Thoracic aorta (tissue), 2 donors: ENCODE measurements at regions not wholly inside any gene's neighbourhood (a gene's known extent, or its start where the extent isn't known, plus 50 kb on each side); places are given as distances from the start of the nearest gene placed in this dataset.

ENCODE experiments used
- ATAC-seq: fragments of 150-250 bp; one replicate; pipeline ENCODE4 v1.8.0; 2017; ENCODE audit warnings: low read depth; ENCODE audit not compliant: insufficient number of reproducible peaks, low FRiP score
- DNase-seq: peaks from one replicate; pipeline ENCODE4 v3.0.0-alpha.2; 2020; ENCODE audit warnings: low spot score
- H3K27ac ChIP-seq, 2 donors: fragments of 200-600 bp; sonication (generic); 1 replicate in 1 of 2; 2 replicates in 1 of 2; pipeline ENCODE4 v1.5.1; 2016; ENCODE audit warnings: mild to moderate bottlenecking in 2 of 2, moderate library complexity in 2 of 2
- H3K27me3 ChIP-seq: fragments of 200-600 bp; sonication (generic); replicated peaks from 2 replicates; pipeline ENCODE4 v1.6.0; 2016; ENCODE audit warnings: mild to moderate bottlenecking; ENCODE audit not compliant: insufficient read depth
- H3K36me3 ChIP-seq: fragments of 200-600 bp; sonication (generic); one replicate; pipeline ENCODE4 v1.5.1; 2016
- H3K4me1 ChIP-seq, 2 donors: fragments of 200-600 bp; sonication (generic); 1 replicate in 1 of 2; 2 replicates in 1 of 2; pipeline versions ENCODE4 v1.5.1 to v1.6.0; 2016; ENCODE audit warnings: low read depth in 2 of 2, mild to moderate bottlenecking in 1 of 2; ENCODE audit not compliant: control insufficient read depth in 1 of 2
- H3K4me3 ChIP-seq: fragments of 200-600 bp; sonication (generic); 2 replicates; pipeline ENCODE4 v1.5.1; 2016; ENCODE audit warnings: mild to moderate bottlenecking
- H3K9me3 ChIP-seq: fragments of 200-600 bp; sonication (generic); 2 replicates; pipeline ENCODE4 v1.5.1; 2016
- CTCF ChIP-seq: fragments of 200-600 bp; sonication (generic); IDR thresholded peaks from one replicate; pipeline ENCODE4 v1.5.1; 2019; ENCODE audit warnings: antibody characterized with exemption

GRCh38 chr3:72446218-72447058 lies 401.8 kb downstream of the SHQ1 start, which contains the start of gene RYBP:
RYBP (minus strand) TSS chr3:72446621.
- no peaks in the 10 kb centered on the region for H3K27me3 ChIP-seq
- peak; percentile 15 for TF ChIP-seq CTCF
- no peaks in the 10 kb centered on the region for H3K36me3 ChIP-seq
- H3K4me3 ChIP-seq, result peak within 1 kb of the TSS; percentile 93
- H3K9me3 ChIP-seq, result no peaks in the 10 kb centered on the region
- DNase-seq, result no peak
- peak within 1 kb of the TSS; percentile 66 for H3K27ac ChIP-seq
- no peak for ATAC-seq
- H3K4me1 ChIP-seq, result peaks cover 0 to 24% of the 10 kb centered on the region in 2 donors

GRCh38 chr3:72445827-72446217 lies 402.4 kb downstream of the SHQ1 start:
- Histone ChIP-seq H3K27ac (no peak overlapping the region), H3K4me1 (peaks cover 0 to 24% of the 10 kb centered on the region in 2 donors), H3K27me3 (no peaks in the 10 kb centered on the region), H3K4me3 (peak overlapping the region; percentile 93), H3K9me3 (no peaks in the 10 kb centered on the region), H3K36me3 (no peaks in the 10 kb centered on the region)
- no peak for TF ChIP-seq CTCF
- ATAC-seq (no peak), DNase-seq (no peak)

- peak overlapping the region; percentile 93 for H3K4me3 ChIP-seq
- ATAC-seq (no peak), DNase-seq (no peak)
- no peaks in the 10 kb centered on the region for H3K27me3 ChIP-seq
- TF ChIP-seq CTCF, result no peak
- H3K9me3 ChIP-seq, result no peaks in the 10 kb centered on the region
- H3K27ac ChIP-seq, result no peak overlapping the region
- no peaks in the 10 kb centered on the region for H3K36me3 ChIP-seq
- peaks cover 0 to 24% of the 10 kb centered on the region in 2 donors for H3K4me1 ChIP-seq
Measured at GRCh38 chr3:72444656-72445223, 403.5 kb downstream of the SHQ1 start.

GRCh38 chr3:72442759-72443158 lies 405.5 kb downstream of the SHQ1 start:
- Histone ChIP-seq H3K36me3 (no peaks in the 10 kb centered on the region), H3K27me3 (no peaks in the 10 kb centered on the region), H3K4me3 (no peak overlapping the region), H3K27ac (no peak overlapping the region), H3K4me1 (peaks cover 2 to 35% of the 10 kb centered on the region in 2 donors), H3K9me3 (no peaks in the 10 kb centered on the region)
- no peak for TF ChIP-seq CTCF
- DNase-seq (no peak), ATAC-seq (no peak)

GRCh38 chr3:72441284-72441994 lies 406.8 kb downstream of the SHQ1 start:
- no peaks in the 10 kb centered on the region for H3K27me3 ChIP-seq
- H3K4me1 ChIP-seq, result peaks cover 2 to 38% of the 10 kb centered on the region in 2 donors

More at GRCh38 chr3:72441284-72441994, 406.8 kb downstream of the SHQ1 start:
- H3K4me3 ChIP-seq, result no peak overlapping the region
- H3K27ac ChIP-seq, result no peak overlapping the region
- DNase-seq (no peak), ATAC-seq (no peak)
- TF ChIP-seq CTCF, result no peak
- H3K36me3 ChIP-seq, result no peaks in the 10 kb centered on the region
- no peaks in the 10 kb centered on the region for H3K9me3 ChIP-seq
